ENCODE measurements at regions not wholly inside any gene's neighbourhood (a gene's known extent, or its start where the extent isn't known, plus 50 kb on each side); places are given as distances from the start of the nearest gene placed in this dataset.
"Not testable (repeated sequence)": the region's sequence is repeated elsewhere in the genome, so short reads cannot be mapped to it uniquely, and the experiment has no call there.

GRCh38 chr6:141824350-141824749 lies 308.4 kb upstream of the GJE1 start:
- TF ChIP-seq CTCF (conservative IDR thresholded peaks at IDR 0.05; ENCODE audit: low read depth, low read length) = no peak
- no peak for TF ChIP-seq EZH2 (IDR thresholded peaks at IDR 0.05; ENCODE audit: borderline replicate concordance, low read depth, low read length, poor library complexity, severe bottlenecking)
- Histone ChIP-seq H3K4me3 (ENCODE audit: low read depth, low read length, poor library complexity, severe bottlenecking) (no peak overlapping the region), H3K27me3 (replicated peaks; ENCODE audit: insufficient read depth, low read depth, low read length, poor library complexity) (no peaks in the 10 kb centered on the region), H3K27ac (ENCODE audit: low read depth, low read length, poor library complexity, severe bottlenecking) (no peak overlapping the region), H3K36me3 (ENCODE audit: insufficient read depth, low read length, poor library complexity, severe bottlenecking) (no peaks in the 10 kb centered on the region), H3K4me1 (ENCODE audit: insufficient read depth, low read length, poor library complexity, severe bottlenecking) (no peaks in the 10 kb centered on the region), H3K9me3 (ENCODE audit: low read depth, low read length, poor library complexity, severe bottlenecking) (no peaks in the 10 kb centered on the region)
- no TSS peak for BruUV-seq (replicated peaks)
- CTCF ChIA-PET = no interaction called here
- intact Hi-C loops (cut with micrococcal nuclease; ENCODE audit: unreplicated experiment) = no loop called here
- POLR2A ChIA-PET (ENCODE audit: low non-redundant PET) = no interaction called here
- DNase-seq (ENCODE audit: low spot score) = no peak

GRCh38 chr6:141815039-141815438 lies 317.7 kb upstream of the GJE1 start:
- DNase-seq (ENCODE audit: low spot score); H3K4me1 ChIP-seq (ENCODE audit: insufficient read depth, low read length, poor library complexity, severe bottlenecking); H3K4me3 ChIP-seq (ENCODE audit: low read depth, low read length, poor library complexity, severe bottlenecking); POLR2A ChIA-PET (ENCODE audit: low non-redundant PET); H3K9me3 ChIP-seq (ENCODE audit: low read depth, low read length, poor library complexity, severe bottlenecking); BruUV-seq (replicated peaks); H3K27ac ChIP-seq (ENCODE audit: low read depth, low read length, poor library complexity, severe bottlenecking); intact Hi-C loops (cut with micrococcal nuclease; ENCODE audit: unreplicated experiment); H3K36me3 ChIP-seq (ENCODE audit: insufficient read depth, low read length, poor library complexity, severe bottlenecking); CTCF ChIA-PET; H3K27me3 ChIP-seq (replicated peaks; ENCODE audit: insufficient read depth, low read depth, low read length, poor library complexity): not testable (repeated sequence)

DNA sequence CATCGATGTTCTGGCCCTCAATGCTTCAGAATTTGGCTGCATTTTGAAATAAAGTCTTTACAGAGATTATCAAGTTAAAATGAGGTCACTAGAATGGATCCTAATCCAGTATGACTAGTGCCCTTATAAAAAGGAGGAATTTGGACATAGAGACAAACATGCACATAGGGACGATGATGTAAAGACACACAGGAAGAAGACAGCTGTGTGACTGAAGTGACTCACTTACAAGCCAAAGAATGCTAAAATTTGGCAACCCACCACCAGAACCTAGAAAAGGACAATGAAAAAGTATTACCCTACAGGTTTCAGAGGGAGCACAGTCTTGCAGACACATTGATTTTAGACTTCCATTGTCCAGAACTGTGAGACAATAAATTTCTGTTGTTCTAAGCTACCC lies 322.8 kb upstream of the GJE1 start:
- H3K4me3 ChIP-seq (ENCODE audit: low read depth, low read length, poor library complexity, severe bottlenecking) = no peak overlapping the region
- H3K4me1 ChIP-seq (ENCODE audit: insufficient read depth, low read length, poor library complexity, severe bottlenecking) = no peaks in the 10 kb centered on the region
- no peak overlapping the region for H3K27ac ChIP-seq (ENCODE audit: low read depth, low read length, poor library complexity, severe bottlenecking)
- no peaks in the 10 kb centered on the region for H3K36me3 ChIP-seq (ENCODE audit: insufficient read depth, low read length, poor library complexity, severe bottlenecking)
- POLR2A ChIA-PET (ENCODE audit: low non-redundant PET) = no interaction called here
- peak; percentile 24 for DNase-seq (ENCODE audit: low spot score)
- CTCF ChIA-PET = no interaction called here
- no peaks in the 10 kb centered on the region for H3K27me3 ChIP-seq (replicated peaks; ENCODE audit: insufficient read depth, low read depth, low read length, poor library complexity)
- BruUV-seq (replicated peaks) = no TSS peak
- intact Hi-C loops (cut with micrococcal nuclease; ENCODE audit: unreplicated experiment) = no loop called here
- TF ChIP-seq CTCF (conservative IDR thresholded peaks at IDR 0.05; ENCODE audit: low read depth, low read length) (no peak), EZH2 (IDR thresholded peaks at IDR 0.05; ENCODE audit: borderline replicate concordance, low read depth, low read length, poor library complexity, severe bottlenecking) (no peak)
- no peaks in the 10 kb centered on the region for H3K9me3 ChIP-seq (ENCODE audit: low read depth, low read length, poor library complexity, severe bottlenecking)

DNA sequence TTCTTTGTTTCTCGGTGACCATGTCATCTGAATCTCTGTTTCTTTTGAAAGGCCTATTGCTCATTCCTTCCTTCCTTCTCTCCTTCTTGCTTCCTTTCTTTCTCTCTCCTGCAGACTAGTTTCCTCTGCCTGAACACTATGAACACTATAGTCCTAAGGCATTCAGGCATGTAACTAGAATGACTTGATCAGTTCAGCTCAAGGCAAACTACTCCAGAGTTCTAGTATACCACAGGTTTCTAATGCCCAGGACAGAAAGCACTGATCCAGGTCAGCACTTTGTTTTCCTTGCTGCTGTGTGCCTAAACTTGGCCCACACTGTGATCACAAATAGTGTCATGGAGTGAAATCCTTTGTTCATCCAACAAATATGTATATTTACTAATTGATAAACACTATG lies 324.1 kb upstream of the GJE1 start:
- intact Hi-C loops (cut with micrococcal nuclease; ENCODE audit: unreplicated experiment) = no loop called here
- no peaks in the 10 kb centered on the region for H3K27me3 ChIP-seq (replicated peaks; ENCODE audit: insufficient read depth, low read depth, low read length, poor library complexity)
- no peaks in the 10 kb centered on the region for H3K4me1 ChIP-seq (ENCODE audit: insufficient read depth, low read length, poor library complexity, severe bottlenecking)
- H3K4me3 ChIP-seq (ENCODE audit: low read depth, low read length, poor library complexity, severe bottlenecking) = no peak overlapping the region
- no TSS peak for BruUV-seq (replicated peaks)
- ChIA-PET CTCF (no interaction called here), POLR2A (ENCODE audit: low non-redundant PET) (no interaction called here)
- H3K27ac ChIP-seq (ENCODE audit: low read depth, low read length, poor library complexity, severe bottlenecking) = no peak overlapping the region
- TF ChIP-seq EZH2 (IDR thresholded peaks at IDR 0.05; ENCODE audit: borderline replicate concordance, low read depth, low read length, poor library complexity, severe bottlenecking) (no peak), CTCF (conservative IDR thresholded peaks at IDR 0.05; ENCODE audit: low read depth, low read length) (no peak)
- no peaks in the 10 kb centered on the region for H3K9me3 ChIP-seq (ENCODE audit: low read depth, low read length, poor library complexity, severe bottlenecking)
- H3K36me3 ChIP-seq (ENCODE audit: insufficient read depth, low read length, poor library complexity, severe bottlenecking) = no peaks in the 10 kb centered on the region
- DNase-seq (ENCODE audit: low spot score) = no peak

DNA sequence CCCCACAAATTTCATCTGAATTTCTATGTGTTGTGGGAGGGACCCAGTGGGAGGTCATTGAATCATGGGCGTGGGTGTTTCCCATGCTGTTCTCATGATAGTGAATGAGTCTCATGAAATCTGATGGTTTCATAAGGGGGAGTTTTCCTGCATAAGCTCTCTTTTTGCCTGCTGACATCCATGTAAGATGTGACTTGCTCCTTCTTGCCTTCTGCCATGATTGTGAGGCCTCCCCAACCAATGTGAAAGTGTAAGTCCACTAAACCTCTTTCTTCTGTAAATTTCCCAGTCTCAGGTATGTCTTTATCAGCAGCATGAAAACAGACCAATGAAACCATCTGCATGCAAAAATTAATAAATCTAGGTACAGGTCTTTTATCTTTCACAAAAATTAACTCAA lies 331.8 kb upstream of the GJE1 start:
- CTCF ChIA-PET; H3K4me3 ChIP-seq (ENCODE audit: low read depth, low read length, poor library complexity, severe bottlenecking); H3K4me1 ChIP-seq (ENCODE audit: insufficient read depth, low read length, poor library complexity, severe bottlenecking): not testable (repeated sequence)

More for the DNA sequence above, 331.8 kb upstream of the GJE1 start:
- POLR2A ChIA-PET (ENCODE audit: low non-redundant PET); H3K27me3 ChIP-seq (replicated peaks; ENCODE audit: insufficient read depth, low read depth, low read length, poor library complexity); BruUV-seq (replicated peaks); H3K27ac ChIP-seq (ENCODE audit: low read depth, low read length, poor library complexity, severe bottlenecking); H3K9me3 ChIP-seq (ENCODE audit: low read depth, low read length, poor library complexity, severe bottlenecking); DNase-seq (ENCODE audit: low spot score); intact Hi-C loops (cut with micrococcal nuclease; ENCODE audit: unreplicated experiment); H3K36me3 ChIP-seq (ENCODE audit: insufficient read depth, low read length, poor library complexity, severe bottlenecking): not testable (repeated sequence)

Measured in A673 (cell line).